HG03196 (cell line): ENCODE measurements at regions not wholly inside any gene's neighbourhood (a gene's known extent, or its start where the extent isn't known, plus 50 kb on each side); places are given as distances from the start of the nearest gene placed in this dataset.
A peak's percentile ranks its signal among the peaks of the same experiment; 100 is the strongest.

Experiments
- ATAC-seq: cut with Tn5 transposase; IDR thresholded peaks from one replicate; pipeline ENCODE4 v1.9.1; 2021; ENCODE audit not compliant: unreplicated experiment

DNA sequence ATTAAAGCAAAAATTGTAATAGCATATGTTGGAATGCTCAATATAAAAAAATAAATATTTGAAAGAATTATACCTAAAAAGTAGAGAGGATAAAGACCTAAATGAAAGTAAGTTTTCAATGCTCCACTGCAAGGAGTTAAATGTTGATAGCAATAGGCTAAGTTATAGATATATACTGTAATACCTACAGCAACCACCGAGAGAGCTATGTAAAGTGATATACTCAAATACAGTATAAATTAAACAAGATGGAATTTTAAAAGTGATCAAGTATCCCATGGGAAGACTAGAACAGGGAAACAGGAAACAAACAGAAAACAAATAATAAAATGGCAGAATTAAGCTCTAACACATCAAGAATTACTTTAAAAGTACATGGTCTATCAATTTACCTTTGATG lies 73.9 kb downstream of the CASP3 start:
- no peak for ATAC-seq

DNA sequence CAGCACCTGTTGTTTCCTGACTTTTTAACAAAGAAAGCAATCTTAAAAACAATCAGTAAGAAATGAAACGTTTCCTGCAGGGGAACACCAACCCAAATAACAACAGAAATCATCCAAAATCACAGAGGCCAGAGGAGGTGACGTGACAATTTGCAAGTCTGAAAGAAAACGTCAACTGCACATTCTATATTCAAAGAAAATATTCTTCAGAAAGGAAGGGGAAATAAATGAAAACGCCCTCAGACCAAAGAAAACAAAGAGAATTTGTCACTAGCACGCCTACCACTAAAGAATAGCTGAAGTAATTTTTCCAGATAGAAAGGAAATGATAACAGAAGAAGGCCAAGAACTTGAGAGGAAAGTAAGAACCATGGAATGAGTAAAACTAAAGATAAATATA lies 74.4 kb downstream of the CASP3 start:
- ATAC-seq = no peak

DNA sequence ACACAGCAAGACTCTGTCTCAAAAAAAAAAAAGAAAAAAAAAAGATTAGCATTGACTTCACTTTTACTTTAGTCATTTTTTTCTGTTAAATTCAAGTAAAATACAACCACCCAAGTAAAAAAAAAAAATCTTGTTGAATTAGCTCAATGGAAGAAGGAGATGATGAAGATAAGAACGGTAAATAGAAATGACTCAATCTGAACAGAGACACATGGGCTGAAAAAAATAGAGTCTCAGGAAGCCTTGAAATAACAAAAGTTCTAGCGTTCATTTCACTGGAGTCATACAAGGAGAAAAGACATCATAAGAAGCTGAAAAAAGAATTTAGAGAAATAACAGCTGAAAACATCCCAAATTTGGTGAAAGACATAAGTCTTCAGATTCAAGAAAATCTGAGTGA lies 75.5 kb downstream of the CASP3 start:
- ATAC-seq = no peak

DNA sequence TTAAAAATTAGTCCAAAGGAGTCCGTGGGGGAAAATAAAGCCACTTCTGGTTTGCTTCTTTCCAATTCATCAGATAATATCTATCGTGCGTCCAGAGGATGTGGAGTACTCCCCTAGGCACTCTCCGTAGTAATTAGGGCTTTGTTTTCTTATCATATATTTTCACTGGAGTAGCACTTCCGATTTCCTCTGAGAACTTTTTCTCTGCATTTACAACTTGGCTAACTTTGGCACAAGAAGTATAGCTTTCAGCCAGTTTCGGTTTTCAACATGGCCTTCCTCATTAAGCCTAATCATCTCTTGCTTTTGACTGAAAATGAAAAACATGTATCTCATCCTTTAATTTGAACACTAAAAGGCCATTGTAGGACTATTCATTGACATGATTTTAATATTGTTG lies 80.5 kb downstream of the CASP3 start:
- ATAC-seq = no peak

DNA sequence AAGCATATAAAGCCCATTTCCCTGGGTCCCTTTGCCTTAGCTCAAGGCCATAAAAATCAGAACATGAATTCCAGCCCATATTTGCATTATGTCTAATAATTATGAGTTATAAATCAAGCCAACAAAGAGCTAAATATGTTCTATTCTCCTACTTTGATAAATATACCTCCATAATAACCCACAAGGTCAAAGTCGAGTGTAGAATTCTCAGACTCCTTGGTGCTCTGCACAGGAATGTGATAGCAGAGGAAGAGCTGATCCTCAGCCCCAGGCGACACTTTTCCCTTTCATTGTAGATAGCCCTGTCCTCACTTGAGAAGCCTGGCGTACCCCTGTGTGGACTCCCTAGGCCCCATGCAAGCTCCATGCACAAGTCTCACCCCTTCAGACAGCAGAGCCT lies 85.6 kb downstream of the CASP3 start:
- ATAC-seq = no peak

DNA sequence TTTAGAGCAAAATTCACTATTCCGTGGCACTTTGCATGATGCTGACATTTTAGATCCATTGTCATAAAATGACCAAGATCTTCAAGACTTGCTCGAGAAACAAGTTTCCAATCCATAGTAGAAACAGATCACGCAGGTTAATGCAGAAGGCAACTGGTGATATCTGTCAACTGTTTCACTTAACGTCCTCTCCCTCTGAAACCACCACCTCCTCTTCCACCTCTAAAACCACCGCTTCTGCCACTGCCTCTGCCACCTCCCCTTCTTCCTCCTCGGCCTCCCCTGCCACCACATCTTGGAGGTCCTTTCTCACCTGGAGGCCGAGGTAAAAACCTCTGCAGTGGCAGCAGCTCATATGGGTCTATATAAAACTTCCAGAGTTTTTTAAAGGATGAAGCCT lies 84.6 kb upstream of the IRF2 start:
- no peak for ATAC-seq

DNA sequence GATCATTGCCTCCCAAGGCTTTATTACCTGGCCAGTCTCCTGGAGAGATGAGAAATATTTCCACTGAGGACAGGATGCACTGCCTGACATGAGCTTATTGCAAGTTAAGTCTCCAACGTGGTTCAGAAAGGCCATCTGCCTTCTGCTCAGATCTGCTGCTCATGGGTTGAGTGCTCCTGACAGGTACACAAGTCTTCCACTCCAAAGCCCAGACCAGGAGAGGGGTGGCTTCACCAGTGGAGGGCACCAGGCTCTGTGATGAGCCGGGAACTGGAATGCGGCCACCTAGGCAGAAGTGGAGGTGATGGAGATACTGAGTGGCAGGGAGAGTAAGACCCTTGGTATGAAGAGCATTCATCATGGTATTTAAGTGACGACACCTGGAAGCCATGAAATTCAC lies 79.5 kb upstream of the IRF2 start:
- no peak for ATAC-seq

DNA sequence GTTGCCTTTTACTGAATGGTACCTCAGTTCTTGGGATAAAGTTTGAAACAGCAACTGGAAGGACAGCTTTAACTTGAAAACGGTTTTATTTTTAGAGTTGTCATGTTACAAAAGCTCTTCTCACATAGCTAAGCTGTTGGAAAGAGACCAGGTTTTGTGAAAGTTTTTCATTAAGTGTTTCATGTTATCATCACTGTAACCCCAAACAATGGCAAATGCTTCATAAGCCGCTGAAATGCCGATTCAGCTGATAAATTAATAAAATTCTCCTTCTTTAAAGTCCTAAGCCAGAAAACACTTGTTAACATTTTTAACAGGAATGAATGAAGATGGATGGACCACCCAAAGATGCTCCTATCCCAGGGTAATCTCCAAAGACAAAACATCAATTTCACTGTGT lies 76.1 kb upstream of the IRF2 start:
- ATAC-seq = no peak

DNA sequence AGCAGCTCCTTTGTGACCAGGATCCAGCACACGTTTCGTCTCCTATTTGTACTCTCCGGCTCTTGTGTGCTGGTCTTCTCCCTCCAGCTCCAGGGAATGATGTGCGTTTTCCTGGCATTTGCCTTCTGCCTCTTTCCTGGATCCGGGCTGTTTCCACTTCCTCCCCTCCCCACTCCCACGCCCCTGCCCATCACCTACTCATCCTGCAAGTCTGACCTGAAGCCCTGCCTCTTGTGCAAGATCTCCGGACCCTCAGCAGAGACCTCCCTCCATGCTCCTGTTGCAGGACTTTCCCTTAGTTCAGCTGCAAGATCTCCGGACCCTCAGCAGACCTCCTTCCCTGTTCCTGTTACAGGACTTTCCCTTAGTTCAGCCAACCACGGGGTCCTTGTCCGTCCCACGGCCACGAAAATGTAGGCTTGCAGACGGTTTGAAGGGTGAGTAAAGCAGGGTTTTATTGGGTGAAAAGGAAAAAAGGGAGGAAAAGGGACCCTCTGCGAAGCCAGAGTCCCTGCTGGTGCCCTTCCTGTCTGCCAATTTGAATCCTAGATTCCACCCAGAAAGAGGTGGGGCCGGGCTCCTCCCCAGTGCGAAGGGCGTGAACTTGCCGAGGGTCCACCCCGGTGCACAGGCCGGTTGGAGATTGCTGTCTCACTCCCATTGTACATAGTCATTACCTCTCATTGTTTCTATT lies 74.4 kb upstream of the IRF2 start:
- ATAC-seq = no peak

DNA sequence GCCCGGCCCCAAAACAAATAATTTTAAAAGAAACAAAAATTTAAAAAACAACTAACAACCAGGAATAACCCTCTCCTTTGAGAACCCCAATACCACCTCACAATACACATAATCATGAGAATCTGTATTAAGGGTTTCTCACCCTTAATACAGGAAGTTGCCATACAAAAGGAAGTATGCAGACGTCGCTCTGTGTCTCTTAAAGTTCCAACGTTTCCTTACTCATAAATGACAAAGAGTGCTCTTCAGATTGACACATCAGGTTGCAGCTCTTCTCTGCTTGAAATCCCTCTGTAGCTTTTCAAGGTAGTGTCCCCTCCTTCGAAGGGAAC lies 73.9 kb upstream of the IRF2 start:
- no peak for ATAC-seq

DNA sequence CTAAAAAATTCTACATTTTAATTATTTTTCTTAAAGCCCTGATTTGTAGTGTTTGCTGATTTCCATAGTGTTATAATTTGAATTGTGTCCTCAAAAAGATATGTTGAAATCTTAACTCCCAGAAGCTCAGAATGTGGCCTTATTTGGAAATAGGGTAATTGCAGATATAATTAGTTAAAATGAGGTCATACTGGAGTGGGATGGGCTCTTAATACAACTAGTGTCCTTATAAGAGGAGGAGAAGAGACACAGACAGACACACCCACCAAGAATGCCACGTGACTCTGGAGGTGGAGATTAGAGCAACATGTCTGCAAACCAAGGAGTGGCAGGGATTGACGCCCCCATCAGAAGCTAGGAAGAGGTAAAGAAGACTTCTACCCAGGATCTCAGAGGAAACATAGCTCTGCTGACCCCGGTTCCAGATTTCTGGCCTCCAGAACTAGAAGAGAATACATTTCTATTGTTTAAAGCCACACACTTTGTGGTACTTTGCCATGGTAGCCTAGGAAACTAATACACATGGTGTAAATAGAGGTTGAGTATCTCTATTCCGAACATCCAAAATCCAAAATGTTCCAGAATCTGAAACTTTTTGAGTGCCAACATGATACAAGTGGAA lies 70.5 kb upstream of the IRF2 start:
- no peak for ATAC-seq

DNA sequence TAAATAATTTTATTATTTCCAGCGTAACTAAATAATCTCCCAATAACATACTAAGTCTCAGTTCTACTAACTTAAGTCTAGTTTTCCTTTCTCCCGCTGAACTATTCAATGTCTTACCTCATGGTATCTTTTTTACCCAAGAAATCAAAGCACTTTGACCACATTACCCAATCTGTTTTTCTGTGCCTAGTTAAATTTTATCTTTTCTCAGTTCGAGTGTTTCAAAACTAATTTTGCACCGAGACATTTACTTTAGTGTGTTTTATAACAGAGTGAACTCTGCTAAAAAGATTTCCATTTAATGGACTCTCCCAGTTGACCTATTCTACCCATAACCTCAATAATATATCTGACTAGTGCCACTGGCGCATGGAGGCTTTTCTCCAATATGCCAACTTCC lies 67.6 kb upstream of the IRF2 start:
- no peak for ATAC-seq

DNA sequence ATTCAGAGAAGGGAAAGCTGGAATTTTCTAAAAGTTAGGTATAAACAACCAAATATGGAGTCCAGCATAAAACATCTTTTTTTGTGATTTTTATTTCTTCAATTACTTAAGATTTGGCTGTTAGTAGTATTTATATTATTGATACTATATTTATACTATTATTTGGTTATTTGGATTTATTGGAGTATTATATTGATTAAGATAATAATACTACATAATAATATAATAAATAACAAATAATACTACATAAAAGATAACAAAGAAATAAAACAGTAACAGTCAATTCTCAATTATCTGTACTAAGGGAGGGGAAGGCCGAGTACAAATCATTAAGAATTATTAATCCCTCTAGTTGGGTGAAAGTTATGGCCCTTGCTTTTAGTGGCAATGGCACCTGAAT lies 66.0 kb upstream of the IRF2 start:
- no peak for ATAC-seq

DNA sequence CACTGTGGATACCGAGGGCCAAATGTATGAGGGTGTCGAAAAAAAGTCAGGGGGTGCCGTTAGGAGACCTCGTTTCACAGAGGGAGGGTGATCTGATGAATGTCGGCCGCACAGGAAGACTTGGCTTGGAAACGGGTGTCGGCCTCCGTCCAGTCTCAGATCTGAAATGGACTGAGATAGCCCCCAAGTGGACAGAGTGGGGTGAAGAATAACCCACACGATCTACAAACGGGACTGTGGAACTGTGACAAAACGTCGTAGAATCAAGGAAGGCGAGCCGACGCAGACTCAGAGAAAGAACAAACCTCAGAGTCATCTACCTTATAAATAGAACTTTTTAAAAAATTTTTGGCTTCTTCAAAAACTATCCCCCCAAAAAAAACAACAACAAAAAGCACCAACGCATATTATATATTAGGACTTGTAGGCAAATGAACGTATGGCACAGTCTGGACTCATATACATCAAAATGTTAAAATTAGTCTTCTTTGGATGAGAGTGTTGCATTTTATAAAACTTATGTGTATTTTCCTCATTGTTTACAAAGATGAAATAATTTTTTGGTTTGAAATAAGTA lies 63.8 kb upstream of the IRF2 start:
- peak; percentile 56 for ATAC-seq

DNA sequence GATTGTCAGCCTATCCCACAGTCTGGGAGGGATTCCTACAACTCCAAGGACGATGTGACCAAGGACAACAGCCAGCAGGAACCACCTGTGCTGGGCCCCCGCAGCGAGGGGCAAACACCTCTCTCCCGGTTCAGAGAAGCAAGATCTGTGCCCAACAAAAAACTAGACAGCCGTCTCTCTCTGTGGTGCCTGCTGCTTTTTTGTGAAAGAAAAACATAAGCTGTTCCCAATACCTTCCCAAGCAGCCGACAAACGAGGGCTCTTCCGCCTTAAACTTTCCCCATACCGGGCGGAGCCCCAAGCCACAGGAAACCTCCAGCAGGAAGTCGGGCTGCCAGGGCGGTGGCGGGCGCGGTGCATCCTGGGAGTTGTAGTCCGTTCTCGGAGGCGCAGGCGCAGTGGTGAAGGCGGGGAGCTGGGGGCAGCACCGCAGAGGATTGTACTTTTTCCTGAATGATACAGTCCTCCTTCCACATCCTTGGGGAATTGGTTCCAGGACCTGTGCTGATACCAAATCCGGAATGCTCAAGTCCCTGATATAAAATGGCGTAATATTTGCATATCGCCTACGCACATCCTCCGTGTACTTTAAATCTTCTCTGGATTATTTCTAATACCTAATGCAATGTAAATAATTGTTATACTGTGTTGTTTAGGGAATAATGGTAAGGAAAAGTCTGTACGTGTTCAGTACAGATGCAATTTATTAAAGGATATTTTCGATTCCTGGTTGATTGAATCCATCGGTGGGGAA lies 63.1 kb upstream of the IRF2 start:
- peak; percentile 65 for ATAC-seq

DNA sequence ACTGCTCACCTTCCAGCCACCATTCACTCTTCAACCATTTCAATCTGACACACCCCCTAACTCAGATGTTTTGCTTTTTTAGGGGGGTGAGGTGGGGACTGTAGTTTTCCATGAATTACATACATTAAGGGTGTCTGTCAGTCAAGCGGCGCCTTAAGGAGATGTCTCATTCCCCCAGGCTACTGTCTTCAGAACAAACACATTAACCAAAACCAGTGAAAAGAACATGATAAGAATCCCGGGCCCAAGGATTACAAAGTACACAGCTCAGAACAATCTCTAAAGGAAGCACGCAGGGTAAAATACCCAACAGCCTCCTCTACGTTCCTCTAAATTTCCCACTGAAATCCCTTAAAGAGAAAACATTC lies 62.5 kb upstream of the IRF2 start:
- ATAC-seq = no peak

DNA sequence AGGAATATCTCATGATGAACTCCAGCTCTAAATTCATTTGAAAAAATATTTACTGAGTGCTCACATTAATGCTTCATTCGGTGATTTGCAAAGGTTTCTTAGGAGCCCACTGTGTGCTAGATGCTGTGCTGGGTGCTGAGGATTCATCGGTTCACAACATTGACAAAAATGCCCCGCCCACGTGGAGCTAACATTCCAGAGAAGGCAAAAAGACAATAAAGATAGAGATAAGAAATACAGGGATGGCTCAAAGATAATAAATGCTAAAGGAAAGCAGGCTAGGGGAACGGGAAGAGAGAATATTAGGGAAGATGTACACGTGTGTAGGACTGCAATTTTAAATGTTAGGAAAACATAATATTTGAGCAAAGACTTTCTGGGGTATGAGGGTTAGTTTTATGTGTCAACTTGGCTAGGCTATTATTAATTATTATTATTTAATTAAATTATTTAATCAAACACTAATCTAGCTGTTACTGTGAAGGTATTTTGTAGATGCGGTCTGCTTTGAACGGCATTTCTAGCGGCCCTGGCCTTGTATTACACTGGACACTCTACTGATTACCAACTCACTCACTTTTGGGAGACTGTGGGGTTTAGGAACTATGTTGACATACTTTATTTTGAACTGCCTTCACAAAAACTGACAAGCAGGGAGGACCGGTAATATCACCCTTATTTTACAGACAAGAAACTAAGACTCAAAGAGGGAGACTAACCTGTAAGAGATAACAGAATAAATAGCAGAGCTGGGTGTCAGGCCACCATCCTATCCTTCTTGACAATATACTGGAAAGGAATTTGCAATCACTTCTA lies 61.9 kb upstream of the IRF2 start:
- ATAC-seq = no peak

DNA sequence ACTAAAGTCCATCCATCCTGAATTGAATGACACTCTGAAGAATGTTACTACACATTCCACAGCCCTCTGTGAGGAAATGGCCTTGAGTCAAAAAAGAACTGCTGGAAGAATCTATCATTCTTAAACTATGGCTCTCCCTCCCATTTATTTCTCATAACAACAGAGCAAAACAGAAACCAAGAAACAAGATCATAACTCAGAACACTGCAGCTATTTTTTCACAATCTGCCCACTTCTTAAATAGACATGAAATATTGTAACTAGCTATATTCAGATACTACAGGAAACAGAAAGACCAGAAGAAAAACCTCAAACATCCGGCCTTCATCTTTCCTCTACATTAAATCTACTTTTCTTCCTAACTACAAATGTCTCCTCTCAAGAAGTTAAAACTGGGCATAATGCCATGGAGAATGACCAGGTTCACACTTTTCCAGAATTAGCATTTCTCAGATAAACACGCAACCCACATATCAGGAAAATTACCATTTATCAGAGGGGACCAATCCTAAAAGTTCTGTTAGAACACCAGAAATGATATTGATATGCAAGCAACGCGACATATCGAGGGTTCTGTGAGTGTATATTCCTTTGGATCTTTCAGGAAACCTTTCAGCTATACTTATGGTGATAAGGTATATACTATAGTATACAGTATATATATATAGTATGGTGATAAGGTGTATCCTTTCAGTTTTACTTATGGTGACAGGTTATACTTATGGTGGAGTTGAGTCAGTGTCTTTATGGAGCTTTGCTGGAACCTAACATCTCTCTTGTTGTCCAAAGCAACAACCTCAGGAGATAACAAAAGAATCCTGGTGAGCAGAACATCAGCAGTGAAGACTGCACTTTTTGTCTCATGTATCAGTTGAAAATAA lies 60.4 kb upstream of the IRF2 start:
- ATAC-seq = peak; percentile 56

DNA sequence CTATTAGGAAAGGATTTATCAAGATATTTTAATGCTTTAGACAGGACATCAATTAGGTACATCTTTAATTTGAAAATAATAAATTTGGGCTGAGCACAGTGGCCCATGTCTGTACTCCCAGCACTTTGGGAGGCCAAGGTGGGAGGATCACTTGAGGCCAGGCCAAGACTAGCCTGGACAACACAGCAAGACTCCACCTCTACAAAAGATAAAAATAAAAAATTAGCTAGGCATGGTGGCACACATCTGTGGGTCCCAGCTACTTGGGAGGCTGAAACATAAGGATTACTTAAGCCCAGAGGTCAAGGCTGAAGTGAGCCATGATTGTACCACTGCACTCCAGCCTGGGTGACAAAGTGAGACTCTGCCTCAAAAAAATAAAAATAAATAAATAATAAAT lies 59.6 kb upstream of the IRF2 start:
- no peak for ATAC-seq

DNA sequence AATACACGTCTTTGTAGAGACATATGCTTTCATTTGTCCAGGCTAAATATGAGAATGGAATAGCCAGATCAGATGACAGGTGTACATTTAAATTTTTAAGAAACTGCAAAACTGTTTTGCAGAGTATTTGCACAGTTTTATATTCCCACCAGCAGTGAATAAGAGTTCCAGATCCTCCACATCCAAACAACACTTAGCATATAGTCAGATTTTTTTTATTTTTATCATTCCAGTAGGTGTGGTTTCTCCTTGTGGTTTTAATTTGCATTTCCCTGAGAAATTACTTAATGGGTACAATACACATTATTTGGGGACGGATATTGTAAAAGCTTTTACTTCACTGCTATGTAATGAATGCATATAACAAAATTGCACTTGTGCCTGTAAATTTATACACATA lies 56.7 kb upstream of the IRF2 start:
- no peak for ATAC-seq

DNA sequence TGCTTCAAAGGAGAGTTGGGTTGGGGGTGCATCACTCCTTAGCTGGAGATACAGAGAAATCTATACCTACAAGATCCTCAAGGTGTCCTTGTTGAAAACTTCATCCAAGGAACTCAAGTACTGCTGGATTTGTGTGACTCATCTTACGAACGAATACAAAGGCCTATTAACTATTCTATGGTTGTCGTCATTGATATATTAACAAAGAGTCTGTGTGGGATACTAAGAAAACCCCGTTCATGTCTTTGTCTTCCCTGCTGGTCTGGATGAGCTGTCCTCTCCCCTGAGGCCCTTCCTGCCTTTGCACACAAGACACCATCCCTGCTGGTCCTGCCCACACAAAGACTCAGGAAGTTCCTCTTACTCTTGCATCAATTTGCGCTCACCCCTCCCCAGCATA lies 54.9 kb upstream of the IRF2 start:
- ATAC-seq = no peak
